H9 (cell line): ENCODE measurements at regions not wholly inside any gene's neighbourhood (a gene's known extent, or its start where the extent isn't known, plus 50 kb on each side); places are given as distances from the start of the nearest gene placed in this dataset.

Experiments
- DNase-seq: peaks from one replicate; pipeline ENCODE4 v3.0.0-alpha.2; 2017
- H2AFZ ChIP-seq: one replicate; pipeline ENCODE4 v1.6.1; 2013; ENCODE audit warnings: mild to moderate bottlenecking, low read length, control low read depth, moderate library complexity
- H2AK5ac ChIP-seq: 2 replicates; pipeline ENCODE4 v1.6.1; 2013; ENCODE audit warnings: low read length, control low read depth, mixed read lengths; ENCODE audit not compliant: insufficient read length
- H2BK120ac ChIP-seq: one replicate; pipeline ENCODE4 v1.6.1; 2013; ENCODE audit warnings: low read depth, mild to moderate bottlenecking, low read length, control low read depth, inconsistent platforms; ENCODE audit not compliant: poor library complexity, severe bottlenecking
- H2BK12ac ChIP-seq: 2 replicates; pipeline ENCODE4 v1.6.1; 2013; ENCODE audit warnings: low read length, control low read depth, mixed read lengths, low read depth; ENCODE audit not compliant: insufficient read length
- H2BK15ac ChIP-seq: 2 replicates; pipeline ENCODE4 v1.6.1; 2013; ENCODE audit warnings: low read depth, low read length, control low read depth
- H2BK20ac ChIP-seq: one replicate; pipeline ENCODE4 v1.6.1; 2013; ENCODE audit warnings: low read depth, mild to moderate bottlenecking, low read length, control low read depth, inconsistent platforms; ENCODE audit not compliant: poor library complexity, severe bottlenecking
- H2BK5ac ChIP-seq: 2 replicates; pipeline ENCODE4 v1.6.1; 2013; ENCODE audit warnings: low read length, control low read depth, mixed read lengths; ENCODE audit not compliant: insufficient read length
- H3K14ac ChIP-seq: 2 replicates; pipeline ENCODE4 v1.6.1; 2013; ENCODE audit warnings: low read length, control low read depth; ENCODE audit not compliant: insufficient read depth
- H3K18ac ChIP-seq: 2 replicates; pipeline ENCODE4 v1.6.1; 2013; ENCODE audit warnings: low read depth, mild to moderate bottlenecking, mixed read lengths, low read length, control low read depth; ENCODE audit not compliant: insufficient read length
- H3K23ac ChIP-seq: 2 replicates; pipeline ENCODE4 v1.6.1; 2013; ENCODE audit warnings: low read length, control low read depth, mixed read lengths, low read depth; ENCODE audit not compliant: insufficient read length
- H3K23me2 ChIP-seq: 2 replicates; pipeline ENCODE4 v1.6.1; 2013; ENCODE audit warnings: low read depth, mild to moderate bottlenecking, mixed read lengths, low read length, control low read depth; ENCODE audit not compliant: insufficient read length, poor library complexity, severe bottlenecking
- H3K27ac ChIP-seq: 2 replicates; pipeline ENCODE4 v1.5.1; 2013; ENCODE audit warnings: low read length, control low read depth, mixed read lengths, low read depth; ENCODE audit not compliant: insufficient read length
- H3K27me3 ChIP-seq: 2 replicates; pipeline ENCODE4 v1.6.1; 2013; ENCODE audit warnings: low read length, control low read depth, inconsistent platforms; ENCODE audit not compliant: insufficient read depth
- H3K4ac ChIP-seq: 2 replicates; pipeline ENCODE4 v1.6.1; 2013; ENCODE audit warnings: low read depth, mild to moderate bottlenecking, control low read depth, inconsistent platforms, low read length, moderate library complexity
- H3K4me1 ChIP-seq: 2 replicates; pipeline ENCODE4 v1.6.1; 2013; ENCODE audit warnings: low read length, control low read depth, inconsistent platforms; ENCODE audit not compliant: insufficient read depth
- H3K4me2 ChIP-seq: 2 replicates; pipeline ENCODE4 v1.6.1; 2013; ENCODE audit warnings: low read length, control low read depth, mixed read lengths; ENCODE audit not compliant: insufficient read length, insufficient read depth
- H3K56ac ChIP-seq: 2 replicates; pipeline ENCODE4 v1.6.1; 2013; ENCODE audit warnings: low read depth, mild to moderate bottlenecking, mixed read lengths, low read length, control low read depth; ENCODE audit not compliant: insufficient read length
- H3K79me1 ChIP-seq: 2 replicates; pipeline ENCODE4 v1.6.1; 2013; ENCODE audit warnings: low read depth, mild to moderate bottlenecking, moderate library complexity, low read length, control low read depth, inconsistent platforms; ENCODE audit not compliant: insufficient read depth, poor library complexity, severe bottlenecking
- H3K79me2 ChIP-seq: 2 replicates; pipeline ENCODE4 v1.6.1; 2013; ENCODE audit warnings: low read length, control low read depth, inconsistent platforms; ENCODE audit not compliant: insufficient read depth
- H3K9ac ChIP-seq: 2 replicates; pipeline ENCODE4 v1.6.1; 2013; ENCODE audit warnings: low read length, control low read depth, mixed read lengths; ENCODE audit not compliant: insufficient read length; ENCODE audit errors: extremely low read depth
- H3K9me3 ChIP-seq: one replicate; pipeline ENCODE4 v1.6.1; 2013; ENCODE audit warnings: low read depth, low read length, inconsistent platforms; ENCODE audit not compliant: control insufficient read depth
- H3T11ph ChIP-seq: one replicate; pipeline ENCODE4 v1.6.1; 2013; ENCODE audit warnings: mild to moderate bottlenecking, low read length, control low read depth, inconsistent platforms
- H4K20me1 ChIP-seq: one replicate; pipeline ENCODE4 v1.6.1; 2013; ENCODE audit not compliant: control insufficient read depth, insufficient read length, insufficient read depth
- H4K5ac ChIP-seq: 2 replicates; pipeline ENCODE4 v1.6.1; 2013; ENCODE audit warnings: low read depth, mild to moderate bottlenecking, mixed read lengths, low read length, control low read depth; ENCODE audit not compliant: insufficient read length
- H4K8ac ChIP-seq: replicated peaks from 2 replicates; pipeline ENCODE4 v1.6.1; 2013; ENCODE audit warnings: low read length, control low read depth, mixed read lengths, low read depth; ENCODE audit not compliant: insufficient read length
- H4K91ac ChIP-seq: 2 replicates; pipeline ENCODE4 v1.6.1; 2013; ENCODE audit warnings: low read depth, mild to moderate bottlenecking, moderate library complexity, mixed read lengths, low read length, control low read depth; ENCODE audit not compliant: insufficient read length
- H3K27ac Mint-ChIP-seq, 3 experiments: 2 replicates in 2 of 3; 3 replicates in 1 of 3; pipeline ENCODE4 v1.8.0; 2020 to 2021; ENCODE audit warnings: mixed read lengths in 3 of 3, mild to moderate bottlenecking in 1 of 3, moderate library complexity in 1 of 3
- H3K27me3 Mint-ChIP-seq: 2 replicates; pipeline ENCODE4 v1.8.0; 2021; ENCODE audit warnings: low read depth, mild to moderate bottlenecking, moderate library complexity, mixed read lengths
- H3K36me3 Mint-ChIP-seq, 3 experiments: 2 replicates in 2 of 3; 3 replicates in 1 of 3; pipeline ENCODE4 v1.8.0; 2020 to 2021; ENCODE audit warnings: low read depth in 3 of 3, mixed read lengths in 3 of 3; ENCODE audit not compliant: insufficient read depth in 1 of 3
- H3K4me1 Mint-ChIP-seq, 2 experiments: 2 replicates each; pipeline ENCODE4 v1.8.0; 2020; ENCODE audit warnings: mixed read lengths in 2 of 2
- H3K4me3 Mint-ChIP-seq, 2 experiments: 2 replicates in 1 of 2; 3 replicates in 1 of 2; pipeline ENCODE4 v1.8.0; 2020 to 2021; ENCODE audit warnings: mild to moderate bottlenecking in 2 of 2, mixed read lengths in 2 of 2, moderate library complexity in 1 of 2
- H3K9me3 Mint-ChIP-seq, 2 experiments: 2 replicates in 1 of 2; 3 replicates in 1 of 2; pipeline ENCODE4 v1.8.0; 2020; ENCODE audit warnings: mild to moderate bottlenecking in 2 of 2, mixed read lengths in 2 of 2, moderate library complexity in 1 of 2
- WGBS: extraction: QIAGEN DNeasy Blood & Tissue Kit; methylation state at CpG from one replicate; pipeline ENCODE4 v1.1.7; 2013; ENCODE audit warnings: missing lambda C conversion rate, low lambda C conversion rate, mixed read lengths; ENCODE audit not compliant: insufficient read length; ENCODE audit errors: extremely low coverage; 5-methylcytosine and 5-hydroxymethylcytosine counted together
- TF ChIP-seq, protein P1 (sequence below): fragments of 200-600 bp; sonication (generic); conservative IDR thresholded peaks from 3 replicates; pipeline ENCODE4 v1.8.0; 2021; ENCODE audit warnings: antibody characterized with exemption, mild to moderate bottlenecking

- Histone ChIP-seq H3K4me1 (no peaks in the 10 kb centered on the region), H3K14ac (no peak overlapping the region), H3K27ac (no peak overlapping the region), H3K9me3 (no peaks in the 10 kb centered on the region), H2BK20ac (no peak overlapping the region), H2BK12ac (no peak overlapping the region), H2BK15ac (no peak overlapping the region), H2AK5ac (no peak overlapping the region), H3K23ac (no peak overlapping the region), H3K79me2 (no peaks in the 10 kb centered on the region), H3K4ac (no peak overlapping the region), H4K20me1 (no peaks in the 10 kb centered on the region), H2BK5ac (no peak overlapping the region), H4K8ac (no peak overlapping the region), H3K23me2 (no peaks in the 10 kb centered on the region), H3K27me3 (no peaks in the 10 kb centered on the region), H3K18ac (no peak overlapping the region), H2BK120ac (no peak overlapping the region), H2AFZ (no peak overlapping the region), H3K79me1 (no peaks in the 10 kb centered on the region), H3K4me2 (no peak overlapping the region), H3K56ac (no peak overlapping the region), H3K9ac (no peak overlapping the region), H4K91ac (no peak overlapping the region), H3T11ph (no peak overlapping the region), H4K5ac (no peak overlapping the region)
- Mint-ChIP-seq H3K36me3 (peaks cover 0 to 3% (median 2%) of the 10 kb centered on the region in 3 experiments; a peak in 3 of 7 replicates), H3K27ac (no peak overlapping the region), H3K4me1 (peaks cover 7 to 8% of the 10 kb centered on the region in 2 experiments), H3K9me3 (peaks cover 0 to 1% of the 10 kb centered on the region in 2 experiments; a peak in 2 of 5 replicates), H3K4me3 (no peak overlapping the region), H3K27me3 (no peaks in the 10 kb centered on the region)
- TF ChIP-seq, protein P1, sequence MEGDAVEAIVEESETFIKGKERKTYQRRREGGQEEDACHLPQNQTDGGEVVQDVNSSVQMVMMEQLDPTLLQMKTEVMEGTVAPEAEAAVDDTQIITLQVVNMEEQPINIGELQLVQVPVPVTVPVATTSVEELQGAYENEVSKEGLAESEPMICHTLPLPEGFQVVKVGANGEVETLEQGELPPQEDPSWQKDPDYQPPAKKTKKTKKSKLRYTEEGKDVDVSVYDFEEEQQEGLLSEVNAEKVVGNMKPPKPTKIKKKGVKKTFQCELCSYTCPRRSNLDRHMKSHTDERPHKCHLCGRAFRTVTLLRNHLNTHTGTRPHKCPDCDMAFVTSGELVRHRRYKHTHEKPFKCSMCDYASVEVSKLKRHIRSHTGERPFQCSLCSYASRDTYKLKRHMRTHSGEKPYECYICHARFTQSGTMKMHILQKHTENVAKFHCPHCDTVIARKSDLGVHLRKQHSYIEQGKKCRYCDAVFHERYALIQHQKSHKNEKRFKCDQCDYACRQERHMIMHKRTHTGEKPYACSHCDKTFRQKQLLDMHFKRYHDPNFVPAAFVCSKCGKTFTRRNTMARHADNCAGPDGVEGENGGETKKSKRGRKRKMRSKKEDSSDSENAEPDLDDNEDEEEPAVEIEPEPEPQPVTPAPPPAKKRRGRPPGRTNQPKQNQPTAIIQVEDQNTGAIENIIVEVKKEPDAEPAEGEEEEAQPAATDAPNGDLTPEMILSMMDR = no peak
- DNase-seq = no peak
- no CpG with 5 or more reads among the region's 1 CpG for WGBS
These were observed 393.1 kb upstream of the KCND2 start for GRCh38 chr7:119879835-119880234.
